ENCODE measurements at regions not wholly inside any gene's neighbourhood (a gene's known extent, or its start where the extent isn't known, plus 50 kb on each side); places are given as distances from the start of the nearest gene placed in this dataset.

DNA sequence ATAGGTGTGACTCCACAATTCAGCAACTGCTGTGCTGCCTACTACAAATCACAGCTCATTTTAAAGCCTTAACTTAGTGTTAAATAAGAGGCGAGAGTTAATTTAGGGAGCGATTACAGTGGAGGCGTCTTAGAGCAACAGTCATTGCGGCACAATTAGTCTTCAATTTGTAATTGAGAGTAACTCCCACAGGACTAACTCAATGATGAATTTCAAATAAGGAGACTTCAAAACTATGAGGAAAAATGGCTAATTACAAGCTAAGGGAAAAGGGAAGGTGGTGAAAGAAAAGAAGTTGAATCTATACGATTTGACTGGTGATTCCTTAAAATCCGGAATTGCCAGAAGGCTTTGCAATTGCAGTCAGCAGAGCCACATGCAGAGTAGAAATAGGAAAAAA is 63.7 kb upstream of the FOXB1 start:
- ATAC-seq: no peak
- no peak for DNase-seq
- no peaks in the 10 kb centered on the region for H3K36me3 ChIP-seq
- H3K27ac ChIP-seq: no peak overlapping the region
- no peaks in the 10 kb centered on the region for H3K4me1 ChIP-seq
- H3K9me3 ChIP-seq: no peaks in the 10 kb centered on the region
- TF ChIP-seq, protein P1, sequence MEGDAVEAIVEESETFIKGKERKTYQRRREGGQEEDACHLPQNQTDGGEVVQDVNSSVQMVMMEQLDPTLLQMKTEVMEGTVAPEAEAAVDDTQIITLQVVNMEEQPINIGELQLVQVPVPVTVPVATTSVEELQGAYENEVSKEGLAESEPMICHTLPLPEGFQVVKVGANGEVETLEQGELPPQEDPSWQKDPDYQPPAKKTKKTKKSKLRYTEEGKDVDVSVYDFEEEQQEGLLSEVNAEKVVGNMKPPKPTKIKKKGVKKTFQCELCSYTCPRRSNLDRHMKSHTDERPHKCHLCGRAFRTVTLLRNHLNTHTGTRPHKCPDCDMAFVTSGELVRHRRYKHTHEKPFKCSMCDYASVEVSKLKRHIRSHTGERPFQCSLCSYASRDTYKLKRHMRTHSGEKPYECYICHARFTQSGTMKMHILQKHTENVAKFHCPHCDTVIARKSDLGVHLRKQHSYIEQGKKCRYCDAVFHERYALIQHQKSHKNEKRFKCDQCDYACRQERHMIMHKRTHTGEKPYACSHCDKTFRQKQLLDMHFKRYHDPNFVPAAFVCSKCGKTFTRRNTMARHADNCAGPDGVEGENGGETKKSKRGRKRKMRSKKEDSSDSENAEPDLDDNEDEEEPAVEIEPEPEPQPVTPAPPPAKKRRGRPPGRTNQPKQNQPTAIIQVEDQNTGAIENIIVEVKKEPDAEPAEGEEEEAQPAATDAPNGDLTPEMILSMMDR (IDR thresholded peaks at IDR 0.05): no peak
- intact Hi-C loops (cut with DNase I): no loop called here
- H3K27me3 ChIP-seq: peaks cover 0 to 66% (median 40%) of the 10 kb centered on the region in 7 donors
- H3K4me3 ChIP-seq: no peak overlapping the region
- WGBS, 2 donors: 89 to 91% methylated on average over 6 of the region's 6 CpGs

DNA sequence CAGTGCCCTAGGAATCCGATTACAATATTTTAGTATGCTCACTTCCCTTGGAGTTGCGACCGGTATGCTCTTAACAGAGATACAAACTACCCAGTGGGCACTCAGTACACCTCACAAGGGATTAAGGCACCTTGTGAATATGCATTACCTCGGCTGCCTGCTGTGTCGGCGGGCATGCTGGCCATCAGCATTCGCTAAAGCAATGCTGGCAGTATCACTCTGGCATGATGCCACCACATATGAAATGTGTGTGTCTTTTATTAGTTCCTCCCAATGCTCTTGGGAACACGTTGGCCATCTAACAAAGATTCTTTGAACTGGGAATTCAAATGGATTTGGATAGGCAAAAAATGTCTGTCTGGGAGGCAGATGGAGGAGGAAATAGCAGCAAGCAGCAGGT is 67.4 kb upstream of the FOXB1 start:
- Histone ChIP-seq H3K36me3 (no peaks in the 10 kb centered on the region), H3K4me3 (no peak overlapping the region), H3K9me3 (no peaks in the 10 kb centered on the region), H3K27me3 (peaks cover 0 to 72% (median 42%) of the 10 kb centered on the region in 7 donors), H3K27ac (no peak overlapping the region), H3K4me1 (no peaks in the 10 kb centered on the region)
- TF ChIP-seq, protein P1 (IDR thresholded peaks at IDR 0.05): no peak
- intact Hi-C loops (cut with DNase I): loop anchor here in 1 of 10 donors (10.0 kb wide), 2 partner anchors 62 to 178 kb away; no protein-coding TSS in a partner anchor
- WGBS, 2 donors: 27 to 31% methylated on average over 8 of the region's 8 CpGs
- no peak for ATAC-seq
- DNase-seq: no peak

DNA sequence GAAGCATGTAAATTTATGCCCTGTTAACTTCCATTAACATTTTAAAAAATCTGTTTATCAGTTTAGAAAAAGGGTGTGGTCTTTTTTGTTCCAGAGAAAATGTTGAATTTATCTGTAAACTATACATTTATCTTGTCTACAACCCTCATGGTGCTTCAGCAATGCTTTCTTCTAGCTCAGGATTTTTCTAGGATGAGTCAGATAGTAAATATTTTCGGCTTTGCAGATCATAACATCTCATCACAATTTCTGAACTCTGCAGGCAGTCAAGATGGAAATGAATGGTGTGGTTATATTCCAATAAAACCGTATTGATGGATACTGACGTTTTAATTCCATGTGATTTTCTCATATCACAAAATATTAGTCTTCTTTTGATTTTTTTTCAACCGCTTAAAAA is 70.5 kb upstream of the FOXB1 start:
- Histone ChIP-seq H3K4me1 (no peaks in the 10 kb centered on the region), H3K27me3 (peaks cover 0 to 78% (median 47%) of the 10 kb centered on the region in 7 donors), H3K36me3 (no peaks in the 10 kb centered on the region), H3K9me3 (no peaks in the 10 kb centered on the region), H3K27ac (no peak overlapping the region), H3K4me3 (no peak overlapping the region)
- DNase-seq (no peak), ATAC-seq (no peak)
- intact Hi-C loops (cut with DNase I): loop anchor here in 1 of 10 donors (10.0 kb wide), 2 partner anchors 59 to 181 kb away; no protein-coding TSS in a partner anchor
- TF ChIP-seq, protein P1 (IDR thresholded peaks at IDR 0.05): no peak
- 59 to 72% methylated on average over 4 of the region's 4 CpGs for WGBS, 2 donors

DNA sequence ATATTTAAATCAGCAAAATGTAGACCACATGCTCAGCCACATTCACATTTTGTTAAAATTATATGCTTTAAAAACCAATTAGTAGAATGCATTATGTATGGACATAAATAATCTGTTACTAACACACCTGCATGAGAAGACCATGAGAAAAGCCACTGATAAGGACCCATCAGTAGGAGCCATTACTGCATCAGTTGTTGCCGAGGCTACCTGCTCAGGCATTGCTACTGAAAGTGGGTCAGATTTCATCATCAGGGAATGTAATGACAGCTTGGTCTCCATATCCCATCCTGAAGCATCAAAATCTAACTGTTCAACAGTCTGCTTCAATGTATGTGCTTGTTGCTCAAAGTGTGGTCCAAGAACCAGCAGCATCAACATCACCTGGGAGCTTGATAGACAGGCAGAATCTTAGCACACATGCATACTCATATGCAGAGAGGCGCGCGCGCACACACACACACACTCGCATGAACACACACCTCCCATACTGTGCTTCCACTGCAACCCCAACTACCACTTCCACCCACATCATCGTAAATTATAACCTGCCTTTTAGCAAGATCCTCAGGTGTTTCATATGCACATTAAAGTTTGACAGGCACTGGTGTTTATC is 72.4 kb upstream of the FOXB1 start:
- no peak for ATAC-seq
- TF ChIP-seq, protein P1 (IDR thresholded peaks at IDR 0.05): no peak
- Histone ChIP-seq H3K27me3 (peaks cover 0 to 67% (median 34%) of the 10 kb centered on the region in 7 donors), H3K36me3 (no peaks in the 10 kb centered on the region), H3K4me3 (no peak overlapping the region), H3K9me3 (peaks cover 0 to 2% (median 0%) of the 10 kb centered on the region in 11 donors), H3K27ac (no peak overlapping the region), H3K4me1 (no peaks in the 10 kb centered on the region)
- 93% methylated on average over 7 of the region's 7 CpGs for WGBS, 2 donors
- no peak for DNase-seq
- intact Hi-C loops (cut with DNase I): loop anchor here in 1 of 10 donors (10.0 kb wide), 2 partner anchors 57 to 183 kb away; no protein-coding TSS in a partner anchor

All from heart right ventricle (tissue), 16 donors.